GM18861 (cell line): ENCODE measurements at regions not wholly inside any gene's neighbourhood (a gene's known extent, or its start where the extent isn't known, plus 50 kb on each side); places are given as distances from the start of the nearest gene placed in this dataset.

ENCODE experiments used
- ATAC-seq: cut with Tn5 transposase; IDR thresholded peaks from one replicate; pipeline ENCODE4 v1.9.1; 2021; ENCODE audit not compliant: unreplicated experiment

DNA sequence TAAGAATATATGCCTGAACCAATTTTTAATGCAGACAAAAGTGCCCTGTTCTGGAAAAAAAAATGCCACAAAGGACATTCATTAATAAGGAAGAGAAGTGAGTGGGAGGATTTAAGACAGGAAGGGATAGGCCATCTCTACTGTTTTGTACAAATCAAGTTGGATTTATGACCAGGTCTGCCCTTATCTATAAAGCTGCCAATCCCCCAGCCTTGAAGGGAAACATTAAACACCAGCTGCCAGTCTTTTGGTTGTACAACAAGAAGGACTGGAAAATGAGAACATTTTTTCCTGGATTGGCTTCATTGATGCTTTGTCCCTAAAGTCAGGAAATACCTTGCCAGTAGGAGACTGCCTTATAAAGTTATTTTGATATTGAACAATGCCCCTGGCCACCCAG, 444.0 kb downstream of the NPHP4 start:
- no peak for ATAC-seq

DNA sequence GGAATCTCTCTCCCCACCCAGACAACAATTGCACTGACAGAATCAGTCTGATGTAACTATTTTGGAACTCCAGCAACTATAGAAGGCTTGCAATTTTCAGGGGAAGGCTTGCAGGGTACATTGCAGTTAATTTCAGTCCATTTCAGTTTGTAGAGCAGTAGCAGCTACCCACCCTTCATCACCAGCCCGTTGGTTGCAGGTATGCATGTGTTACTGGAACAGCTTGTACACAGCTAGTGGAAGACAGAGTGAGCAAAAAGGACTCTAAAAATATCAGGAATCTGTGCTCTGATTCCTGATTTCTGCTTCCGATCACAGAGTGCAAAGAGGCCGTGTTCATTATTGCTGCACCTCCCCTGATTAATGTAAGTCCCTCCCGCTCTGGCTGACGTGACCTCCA, 449.0 kb downstream of the NPHP4 start:
- ATAC-seq = no peak

DNA sequence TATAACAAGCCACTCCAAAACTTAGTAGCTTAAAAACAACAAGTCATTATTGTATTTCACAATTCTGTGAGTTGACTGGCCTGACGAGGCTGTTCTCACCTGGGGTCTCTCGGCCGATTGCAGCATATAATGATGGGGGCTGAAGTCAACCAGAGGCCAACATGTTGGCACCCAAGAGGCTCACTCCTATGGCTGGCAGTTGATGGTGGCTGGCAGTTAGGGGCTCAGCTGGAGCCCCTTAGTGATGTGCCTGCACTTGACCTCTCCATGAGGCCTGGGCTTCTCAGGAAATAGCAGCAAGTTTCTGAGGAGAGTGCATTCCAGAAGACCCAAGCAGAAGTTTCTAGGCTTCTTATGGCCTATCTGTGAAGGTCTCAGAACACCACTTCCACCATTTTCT, 459.4 kb downstream of the NPHP4 start:
- ATAC-seq = no peak

DNA sequence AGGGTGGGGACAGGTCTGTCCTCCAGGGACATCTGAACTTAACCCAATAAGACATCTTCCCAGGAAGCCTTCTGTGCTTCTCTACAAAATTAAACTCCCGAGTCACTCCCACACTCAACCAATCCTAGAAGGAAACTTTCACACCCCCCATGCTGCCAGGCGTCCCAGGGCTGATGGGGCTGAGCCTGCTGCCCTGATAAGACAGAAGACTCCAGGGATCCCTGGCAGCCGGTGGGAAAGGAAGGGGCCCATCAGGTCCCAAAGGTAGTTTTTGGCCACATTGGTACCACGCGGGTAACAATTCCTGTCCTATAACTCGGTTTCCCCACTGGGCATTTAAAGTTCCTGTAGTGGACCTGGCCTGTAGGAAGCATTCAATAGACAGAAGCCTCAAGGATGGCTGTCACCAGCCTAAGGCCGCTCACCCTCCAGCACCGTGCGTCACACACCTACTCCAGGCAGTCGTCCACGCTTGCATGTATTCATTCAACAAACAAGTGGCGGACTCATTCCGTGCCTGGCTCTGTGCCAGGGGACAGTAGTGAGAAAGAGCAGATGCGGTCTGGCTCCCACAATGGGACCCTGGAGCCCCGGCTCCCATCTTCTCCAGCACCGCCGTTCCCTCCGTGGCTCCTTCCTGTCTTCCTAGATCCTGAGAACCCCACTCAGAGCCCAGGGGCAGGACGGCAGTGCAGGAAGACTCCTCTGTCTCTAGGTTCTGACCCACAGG, 465.2 kb downstream of the NPHP4 start:
- ATAC-seq = no peak

DNA sequence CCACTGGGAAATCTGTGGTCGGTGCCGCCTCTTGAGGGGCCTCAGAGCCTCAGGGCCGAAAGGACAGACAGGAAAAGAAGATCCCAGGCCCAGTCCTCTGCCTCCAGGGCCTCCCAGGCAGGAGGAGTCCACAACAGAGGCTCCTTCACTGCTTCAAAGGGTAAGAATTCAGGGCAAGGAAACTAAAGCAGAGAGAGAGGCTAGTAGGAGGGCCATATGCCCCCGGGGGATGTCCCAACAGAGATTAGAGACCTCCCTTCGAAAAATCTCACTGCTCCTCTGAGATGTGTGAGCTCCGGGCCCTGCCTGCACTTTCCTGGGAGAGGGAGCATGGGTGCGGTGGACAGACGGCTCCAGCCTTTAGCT, 465.9 kb downstream of the NPHP4 start:
- no peak for ATAC-seq

DNA sequence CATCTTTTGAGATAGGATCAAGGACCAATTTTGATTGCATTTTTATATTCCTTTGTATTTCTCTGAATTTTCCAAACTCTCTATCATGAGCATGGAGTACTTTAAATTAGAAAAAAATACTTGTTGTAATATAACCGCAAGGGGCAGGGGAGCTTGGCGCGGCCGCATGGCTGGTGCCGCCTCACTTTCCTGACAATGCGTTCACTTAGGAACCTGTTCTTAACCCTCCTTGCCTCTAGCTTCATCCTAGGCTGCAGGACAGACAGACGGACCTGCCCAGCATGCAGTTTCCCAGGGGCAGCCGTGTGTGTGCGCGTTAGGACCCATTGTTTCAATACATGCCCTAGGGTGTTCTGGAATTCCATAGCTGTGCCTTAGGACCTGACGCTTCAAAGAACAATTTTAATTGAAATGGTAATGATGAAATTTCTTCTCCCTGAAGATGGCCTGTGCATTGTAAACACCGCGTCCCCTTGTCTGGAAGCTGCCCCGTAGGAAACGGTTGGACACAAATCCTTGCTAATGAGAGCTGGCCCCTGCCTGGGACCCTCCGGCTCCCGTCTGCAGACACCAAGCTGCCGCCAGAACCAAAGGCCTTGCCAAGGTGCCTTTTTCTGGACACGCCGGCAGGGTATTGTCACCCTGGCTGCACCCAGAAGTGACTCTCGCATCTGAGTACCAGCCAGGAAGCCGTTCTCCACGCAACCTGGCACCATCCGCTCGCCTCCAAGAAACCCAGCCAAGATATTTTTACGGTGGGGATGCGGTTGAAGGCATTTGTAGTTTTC, 466.4 kb downstream of the NPHP4 start:
- ATAC-seq = no peak

DNA sequence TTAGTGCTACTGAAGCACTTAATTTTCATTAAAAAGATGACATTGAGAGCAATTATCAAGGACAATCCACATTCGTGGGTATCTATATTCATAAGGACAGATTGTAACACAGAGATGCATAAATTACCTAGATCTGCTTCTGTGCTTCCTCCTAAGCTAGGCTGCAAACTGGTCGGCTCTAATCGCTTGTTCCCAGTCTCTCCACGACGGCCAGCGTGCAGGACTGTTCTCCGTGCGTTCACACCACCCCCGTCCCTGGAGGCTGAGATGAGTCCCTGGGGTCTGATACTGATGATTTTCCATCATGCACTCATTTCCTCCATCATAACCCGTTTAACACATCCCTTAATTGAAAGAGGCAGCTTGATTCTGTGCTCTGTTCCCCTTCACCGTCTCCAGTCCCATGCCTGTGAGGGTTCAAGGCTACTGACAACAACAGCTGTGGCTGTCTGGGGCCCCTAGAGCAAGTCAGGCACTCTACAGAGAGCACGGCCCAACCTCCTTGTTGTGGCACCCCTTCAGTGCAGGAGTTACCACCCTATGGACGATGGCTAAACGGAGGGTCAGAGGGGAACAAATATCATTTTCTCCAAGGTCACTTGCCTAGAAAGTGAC, 469.6 kb downstream of the NPHP4 start:
- no peak for ATAC-seq

DNA sequence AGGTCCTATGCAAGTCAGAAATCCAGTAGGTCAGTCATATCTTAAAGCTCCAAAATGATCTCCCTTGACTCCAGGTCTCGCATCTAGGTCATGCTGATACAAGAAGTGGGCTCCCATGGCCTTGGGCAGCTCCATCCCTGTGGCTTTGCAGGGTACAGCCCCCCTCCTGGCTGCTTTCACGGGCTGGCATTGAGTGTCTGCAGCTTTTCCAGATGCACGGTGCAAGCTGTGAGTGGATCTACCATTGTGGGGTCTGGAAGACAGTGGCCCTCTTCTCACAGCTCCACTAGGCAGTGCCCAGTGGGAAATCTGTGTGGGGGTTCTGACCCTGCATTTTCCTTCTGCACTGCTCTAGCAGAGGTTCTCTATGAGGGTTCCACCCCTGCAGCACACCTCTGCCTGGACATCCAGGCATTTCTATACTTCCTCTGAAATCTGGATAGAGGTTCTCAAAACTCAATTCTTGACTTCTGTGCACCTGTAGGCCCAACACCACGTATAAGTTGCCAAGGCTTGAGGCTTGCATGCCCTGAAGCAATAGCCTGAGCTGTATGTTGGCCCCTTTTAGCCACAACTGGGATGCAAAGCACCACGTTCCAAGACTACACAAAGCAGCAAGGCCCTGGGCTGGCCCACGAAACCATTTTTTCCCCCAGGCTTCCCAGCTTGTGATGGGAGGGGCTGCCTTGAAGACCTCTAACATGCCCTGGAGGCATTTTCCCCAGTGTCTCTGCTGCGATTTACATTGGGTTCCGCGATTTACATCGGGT, 472.7 kb downstream of the NPHP4 start:
- ATAC-seq = no peak

DNA sequence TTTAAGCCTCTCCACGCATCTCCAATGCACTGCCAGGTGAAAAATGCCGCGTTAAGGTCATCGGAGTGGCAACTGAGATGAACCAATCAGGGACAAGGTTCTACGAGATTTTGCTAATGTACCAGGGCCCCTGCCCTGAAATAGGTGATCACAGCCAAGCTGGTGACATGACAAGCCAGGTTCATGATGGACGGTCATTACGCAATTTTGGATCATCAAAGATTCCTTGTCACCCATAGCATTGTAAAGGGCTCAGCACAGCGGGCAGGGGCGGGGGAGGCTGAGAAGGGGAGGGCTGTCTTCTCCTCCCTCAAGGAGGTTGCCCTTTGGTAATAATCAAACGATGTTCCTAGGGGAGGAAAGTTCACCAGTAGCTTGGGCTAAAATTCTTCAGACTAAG, 475.5 kb downstream of the NPHP4 start:
- ATAC-seq = no peak

DNA sequence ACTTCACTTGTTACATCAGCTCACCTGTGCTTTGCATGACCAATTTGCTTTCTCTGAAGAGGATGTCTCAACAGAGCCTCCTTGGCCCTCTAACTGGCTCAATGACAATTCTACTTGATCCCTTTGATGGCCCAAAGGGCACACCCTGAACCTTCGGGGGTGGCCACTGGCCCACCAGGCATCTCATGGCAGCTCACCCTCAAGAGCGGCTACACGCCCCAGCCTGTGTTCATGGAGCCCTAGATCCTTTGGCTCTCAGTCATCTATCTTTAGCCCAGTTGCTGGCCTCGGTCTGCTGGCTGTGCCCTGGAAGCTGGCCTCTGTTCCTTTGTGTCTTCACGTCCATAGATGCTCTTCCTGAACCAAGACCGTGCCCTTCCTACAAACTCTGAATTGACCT, 476.7 kb downstream of the NPHP4 start:
- ATAC-seq = no peak

DNA sequence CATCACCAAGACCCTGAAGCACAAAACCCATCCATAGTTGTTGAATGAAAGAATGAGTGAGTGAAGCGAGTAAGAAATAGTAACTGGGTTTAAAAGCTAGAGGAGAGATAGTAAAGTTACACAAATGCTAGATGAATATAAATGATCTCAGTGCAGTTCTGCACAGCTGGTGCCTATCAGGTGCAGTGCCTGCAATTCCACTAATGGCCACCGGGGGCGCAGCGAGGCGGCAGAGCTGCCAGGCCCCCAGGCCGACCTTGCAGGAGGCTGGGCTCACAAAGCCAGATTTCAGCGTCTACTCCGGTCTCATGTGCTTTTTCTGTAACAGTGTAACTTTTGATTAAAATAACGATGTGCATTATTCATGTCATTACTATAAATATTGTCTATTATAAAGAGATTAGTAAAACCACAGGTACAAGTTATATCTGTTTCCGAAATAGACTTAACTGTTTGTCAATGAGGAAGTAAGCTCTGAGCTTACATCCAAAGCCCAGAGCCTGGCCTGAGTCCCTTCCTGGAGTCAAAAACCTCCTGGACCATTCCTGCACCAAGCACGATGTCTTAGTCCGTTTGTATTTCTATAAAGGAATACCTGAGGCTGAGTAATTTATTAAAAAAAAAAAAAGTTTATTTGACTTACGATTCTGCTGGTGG, 477.6 kb downstream of the NPHP4 start:
- no peak for ATAC-seq

DNA sequence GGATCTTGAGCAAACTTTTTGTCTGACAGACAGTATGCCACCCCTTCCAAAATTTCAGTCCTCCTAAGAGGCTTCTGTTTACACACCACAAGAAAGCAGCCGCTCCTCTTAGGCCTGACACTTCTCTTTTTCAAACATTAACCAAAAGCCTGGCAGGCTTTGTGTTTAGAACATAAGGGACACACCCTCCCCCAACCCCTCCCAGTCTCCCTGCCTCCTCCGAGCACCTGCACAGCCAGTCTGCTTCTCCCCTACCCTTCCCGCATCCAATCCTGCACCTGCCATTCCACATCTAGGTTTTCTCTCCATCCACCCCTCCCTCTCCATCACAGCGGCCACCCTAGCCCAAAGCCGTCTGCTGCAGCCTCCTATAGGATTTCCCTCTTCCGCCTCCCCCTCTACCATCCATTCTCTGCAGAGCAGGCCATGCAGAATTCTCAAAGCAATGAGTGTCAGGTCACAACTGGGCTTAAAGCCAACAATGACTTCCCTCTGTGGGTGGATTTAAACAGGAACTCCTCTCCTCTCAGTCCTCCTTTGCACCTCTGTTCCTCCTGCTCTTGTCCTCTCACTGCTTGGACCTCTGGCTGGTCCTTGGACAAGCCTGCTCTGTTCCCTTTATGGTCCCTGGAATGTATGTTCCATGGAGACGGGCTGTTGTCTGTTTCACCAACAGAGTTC, 478.2 kb downstream of the NPHP4 start:
- no peak for ATAC-seq

DNA sequence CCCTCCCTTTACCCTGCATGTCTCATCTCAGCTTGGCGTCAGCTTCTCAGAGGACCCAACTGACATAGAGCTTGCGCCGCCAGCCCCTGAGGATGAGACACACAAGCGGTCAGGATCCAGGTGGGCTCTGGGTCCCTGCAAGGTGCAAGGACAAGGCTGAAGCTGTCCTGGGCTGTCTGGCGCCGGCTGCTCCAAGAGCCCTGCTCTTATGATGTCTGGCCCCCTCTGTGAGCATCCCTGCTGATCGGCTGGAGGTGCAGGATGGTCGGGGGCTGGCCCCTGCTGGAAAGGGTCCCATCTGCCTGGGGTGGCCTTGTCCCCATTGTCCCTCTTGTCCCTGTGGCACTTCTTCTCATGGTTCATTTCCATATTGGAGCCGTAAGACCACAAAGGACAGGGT, 479.0 kb downstream of the NPHP4 start:
- ATAC-seq = no peak

DNA sequence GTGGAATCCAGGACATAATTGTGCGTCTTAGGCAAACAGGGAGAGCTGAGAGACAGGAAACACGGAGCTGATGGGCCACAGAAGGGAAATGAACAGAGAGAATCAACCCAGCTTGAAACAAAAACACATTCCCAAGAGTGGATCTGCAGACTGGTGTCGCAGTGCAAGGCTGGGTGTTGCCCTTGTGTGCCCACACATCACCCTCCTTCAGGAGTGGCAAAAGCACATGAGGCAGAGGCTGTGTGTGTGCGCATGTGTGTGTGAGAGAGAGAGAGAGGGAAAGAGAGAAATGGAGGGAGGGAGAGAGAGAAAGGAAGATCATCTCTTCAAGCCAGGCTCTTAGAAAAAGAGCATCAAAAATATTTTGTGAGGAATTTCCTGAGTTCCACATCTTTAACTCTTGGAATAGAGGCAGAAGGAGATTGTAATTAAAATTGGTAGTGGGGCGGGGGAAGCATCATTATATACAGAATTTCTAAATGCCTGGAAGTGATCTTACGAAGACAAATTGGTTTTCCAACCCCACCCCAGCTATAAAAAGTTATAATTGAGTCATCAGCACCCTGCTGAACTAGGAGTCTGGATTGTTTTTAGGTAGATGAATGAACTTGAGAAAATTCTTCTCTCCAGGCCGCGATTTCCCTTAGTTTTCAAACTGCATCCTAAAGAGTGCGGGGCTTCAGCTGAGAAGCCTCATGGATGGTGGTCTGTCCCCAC, 480.7 kb downstream of the NPHP4 start:
- no peak for ATAC-seq

DNA sequence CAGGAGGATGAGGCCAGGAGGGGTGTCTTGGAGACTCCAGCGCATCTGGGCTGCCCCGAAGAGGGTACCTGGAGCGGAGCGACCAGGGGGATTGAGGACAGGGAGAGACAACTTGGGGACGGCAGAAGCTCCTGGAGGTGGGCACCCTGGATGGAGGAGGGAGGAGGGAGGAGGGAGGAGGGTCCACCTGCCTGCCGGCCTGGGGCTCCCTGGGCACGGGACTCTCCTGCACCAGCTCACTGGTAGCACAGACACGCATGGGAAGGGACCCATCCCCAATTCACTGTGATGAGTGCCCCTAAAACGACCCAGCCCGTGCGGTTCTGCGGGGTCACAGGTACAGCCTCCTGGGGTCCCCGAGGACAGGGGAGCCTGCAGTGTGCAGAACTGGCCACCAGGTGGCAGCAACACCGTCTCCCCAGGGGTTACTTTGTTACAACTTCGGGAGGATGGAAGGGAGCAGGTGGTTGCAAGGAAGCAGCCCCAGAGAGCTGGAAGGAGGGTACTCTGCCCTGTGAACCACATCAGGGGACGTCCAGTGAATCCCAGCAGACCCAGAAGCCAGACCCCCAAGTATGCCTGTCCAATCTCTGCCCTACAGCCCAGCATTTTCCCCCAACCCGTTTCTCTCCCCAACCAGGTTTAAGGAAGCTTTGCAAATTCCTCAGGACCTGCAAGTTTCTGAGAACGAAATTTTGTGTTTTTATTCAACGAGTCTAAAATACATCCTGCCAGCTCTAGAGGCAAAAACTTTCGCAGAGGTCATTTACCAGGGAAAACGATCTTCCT, 482.4 kb downstream of the NPHP4 start:
- no peak for ATAC-seq

DNA sequence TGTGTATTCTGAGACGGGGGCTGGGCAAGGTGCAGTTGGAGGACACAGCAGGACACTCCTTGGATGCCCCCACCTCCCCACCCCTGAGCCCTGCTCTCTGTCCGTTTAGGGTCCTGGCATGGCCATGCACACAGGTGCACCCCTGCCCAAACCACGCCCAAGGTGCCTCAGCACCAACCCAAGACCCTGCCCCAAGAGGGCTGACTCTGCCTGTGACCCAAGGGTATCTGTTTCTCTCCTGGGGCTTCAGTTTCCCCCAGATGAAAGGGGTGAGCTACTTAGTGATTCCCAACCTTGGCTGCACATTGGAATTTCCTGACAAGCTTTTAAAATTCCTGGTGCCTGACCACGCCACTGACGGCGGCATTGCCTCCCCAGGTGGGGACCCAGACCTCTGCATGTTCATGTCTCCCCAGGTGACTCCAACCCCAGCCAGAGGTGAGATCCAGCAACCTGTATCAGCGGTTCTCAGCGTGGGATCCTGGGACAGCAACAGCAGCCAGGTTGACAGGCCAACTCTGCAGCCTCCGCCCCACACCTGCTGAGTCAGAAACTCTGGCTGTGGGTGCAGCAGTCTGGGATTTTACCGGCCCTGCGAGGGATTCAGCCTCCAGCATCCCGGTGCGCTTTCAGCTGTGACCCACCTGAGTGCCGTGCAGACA, 483.4 kb downstream of the NPHP4 start:
- ATAC-seq = no peak

DNA sequence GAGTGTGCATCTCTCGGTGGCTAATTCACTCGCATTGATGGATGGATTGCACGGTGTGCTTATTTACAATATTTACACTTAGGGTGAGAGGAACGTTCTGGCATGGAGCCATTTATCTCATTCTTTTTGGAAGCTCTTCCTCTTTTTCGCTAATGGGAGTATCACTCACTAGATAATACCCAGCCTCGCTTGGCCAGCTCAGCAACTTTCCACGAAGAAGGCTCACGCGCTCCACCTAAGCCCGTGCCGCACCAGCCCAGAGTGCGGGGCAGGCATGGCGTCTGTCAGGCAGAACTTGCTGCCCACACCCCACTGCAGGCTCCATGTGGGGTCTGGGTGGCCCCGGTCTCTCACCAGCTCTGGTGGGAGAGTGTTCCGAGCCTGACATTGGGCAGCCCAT, 484.9 kb downstream of the NPHP4 start:
- no peak for ATAC-seq

DNA sequence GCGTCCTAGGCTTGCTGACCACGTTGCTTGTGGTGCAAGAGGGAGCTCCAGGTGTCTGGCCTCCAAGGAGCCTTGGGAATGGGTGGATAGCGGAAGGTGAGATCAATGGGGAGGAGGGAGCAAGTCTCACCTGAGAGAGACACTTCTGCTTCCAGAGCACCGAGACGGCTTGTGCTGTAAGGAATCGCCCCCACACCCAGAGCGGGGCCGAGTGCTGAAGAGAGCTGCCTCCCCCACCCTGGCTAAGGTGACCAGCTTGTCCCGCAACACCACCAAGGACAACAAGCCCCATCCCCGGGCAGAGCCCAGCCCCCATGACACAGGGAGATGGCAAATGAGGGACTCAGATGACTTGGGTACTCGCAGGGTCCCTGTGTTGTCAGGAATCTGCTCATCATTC, 485.6 kb downstream of the NPHP4 start:
- no peak for ATAC-seq

DNA sequence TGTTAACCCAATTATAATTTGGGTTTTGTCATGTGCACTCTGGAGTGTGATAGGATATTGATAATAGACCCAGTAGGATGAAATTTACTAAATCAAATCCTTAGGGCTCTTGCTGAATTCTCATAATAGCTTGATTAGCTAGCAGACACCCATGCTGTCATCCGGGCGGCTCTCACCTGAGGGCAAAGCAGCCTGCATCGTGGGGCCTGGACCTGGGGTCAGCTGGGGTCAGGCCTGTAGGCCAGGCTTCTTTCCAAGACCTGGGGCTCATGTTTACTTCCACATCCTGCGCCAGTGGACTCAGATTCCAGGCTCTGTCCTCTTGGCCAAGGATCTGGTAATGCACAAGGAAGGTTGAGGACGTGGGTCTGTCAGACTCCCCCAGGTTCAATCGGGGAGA, 486.3 kb downstream of the NPHP4 start:
- no peak for ATAC-seq
